Vagina (tissue), 2 donors: ENCODE measurements at regions not wholly inside any gene's neighbourhood (a gene's known extent, or its start where the extent isn't known, plus 50 kb on each side); places are given as distances from the start of the nearest gene placed in this dataset.
A peak's percentile ranks its signal among the peaks of the same experiment; 100 is the strongest.

Experiments used
- DNase-seq, 2 donors: peaks; one replicate each; pipeline ENCODE4 v3.0.0-alpha.2; 2017; ENCODE audit errors: extremely low spot score in 2 of 2
- H3K27ac ChIP-seq: fragments of 200-600 bp; sonication (generic); one replicate; pipeline ENCODE4 v1.5.1; 2019
- H3K27me3 ChIP-seq: fragments of 200-600 bp; sonication (generic); one replicate; pipeline ENCODE4 v1.5.1; 2019
- H3K36me3 ChIP-seq, 2 donors: fragments of 200-600 bp; sonication (generic); one replicate each; pipeline ENCODE4 v1.5.1; 2017 to 2019
- H3K4me1 ChIP-seq: fragments of 200-600 bp; sonication (generic); one replicate; pipeline ENCODE4 v1.5.1; 2019
- H3K4me3 ChIP-seq, 2 donors: fragments of 200-600 bp; sonication (generic); 1 replicate in 1 of 2; 2 replicates in 1 of 2; pipeline ENCODE4 v1.5.1; 2016 to 2019
- H3K9me3 ChIP-seq: fragments of 200-600 bp; sonication (generic); one replicate; pipeline ENCODE4 v1.5.1; 2019
- CTCF ChIP-seq, 3 experiments: fragments of 450-650 bp in 2 of 3; fragments of 200-600 bp in 1 of 3; sonication (generic) in 1 of 3; IDR thresholded peaks; one replicate each; pipeline ENCODE4 v1.5.1; 2017 to 2019; ENCODE audit warnings: antibody characterized with exemption in 3 of 3, mild to moderate bottlenecking in 2 of 3, moderate library complexity in 2 of 3
- POLR2A ChIP-seq, 2 donors: fragments of 450-650 bp; IDR thresholded peaks; one replicate each; pipeline ENCODE4 v1.6.1; 2017; ENCODE audit warnings: antibody characterized with exemption in 2 of 2, mild to moderate bottlenecking in 2 of 2, moderate library complexity in 2 of 2
- POLR2AphosphoS5 ChIP-seq, 2 donors: sonication (generic); formaldehyde crosslinking; IDR thresholded peaks; one replicate each; pipeline ENCODE4 v1.9.0; 2017; ENCODE audit warnings: antibody characterized with exemption in 2 of 2, mild to moderate bottlenecking in 2 of 2, low read depth in 1 of 2; ENCODE audit not compliant: insufficient read depth in 1 of 2
- intact Hi-C: fragments of 100-400 bp; cut with DNase I; formaldehyde crosslinking; loops from one replicate; pipeline ENCODE4 v1.15.1; 2023

- H3K4me1 ChIP-seq, result peaks cover 27% of the 10 kb centered on the region
- TF ChIP-seq CTCF (IDR thresholded peaks at IDR 0.05), result no peak
- no peak for TF ChIP-seq POLR2A (IDR thresholded peaks at IDR 0.05)
- no peak for TF ChIP-seq POLR2AphosphoS5 (IDR thresholded peaks at IDR 0.05; ENCODE audit: insufficient read depth in 1 of 2, low read depth in 1 of 2)
- no peaks in the 10 kb centered on the region for H3K36me3 ChIP-seq
- no peaks in the 10 kb centered on the region for H3K9me3 ChIP-seq
- peak in 1 of 2 donors; percentile 88 for DNase-seq
- H3K27ac ChIP-seq, result no peak overlapping the region
- no peak overlapping the region for H3K4me3 ChIP-seq
- intact Hi-C loops, result no loop called here
- H3K27me3 ChIP-seq, result no peaks in the 10 kb centered on the region
These were observed 67.8 kb upstream of the HDAC4 start for GRCh38 chr2:239468491-239469105.

GRCh38 chr2:239467956-239468490 is 67.2 kb upstream of the HDAC4 start:
- DNase-seq, result peak; percentile 65 to 77
- Histone ChIP-seq H3K36me3 (no peaks in the 10 kb centered on the region), H3K4me3 (no peak overlapping the region), H3K4me1 (peaks cover 30% of the 10 kb centered on the region), H3K27me3 (no peaks in the 10 kb centered on the region), H3K9me3 (no peaks in the 10 kb centered on the region), H3K27ac (no peak overlapping the region)
- TF ChIP-seq CTCF (IDR thresholded peaks at IDR 0.05) (no peak), POLR2A (IDR thresholded peaks at IDR 0.05) (no peak), POLR2AphosphoS5 (IDR thresholded peaks at IDR 0.05; ENCODE audit: insufficient read depth in 1 of 2, low read depth in 1 of 2) (no peak)
- intact Hi-C loops, result no loop called here

- no peaks in the 10 kb centered on the region for H3K36me3 ChIP-seq
- DNase-seq, result peak; percentile 65 to 67
These were observed 66.6 kb upstream of the HDAC4 start for GRCh38 chr2:239467281-239467955.

GRCh38 chr2:239466755-239467271 is 66.0 kb upstream of the HDAC4 start:
- Histone ChIP-seq H3K9me3 (no peaks in the 10 kb centered on the region), H3K4me1 (peaks cover 30% of the 10 kb centered on the region), H3K36me3 (no peaks in the 10 kb centered on the region), H3K27me3 (no peaks in the 10 kb centered on the region), H3K4me3 (no peak overlapping the region), H3K27ac (no peak overlapping the region)
- DNase-seq, result peak; percentile 58 to 77
- intact Hi-C loops, result no loop called here
- TF ChIP-seq POLR2A (IDR thresholded peaks at IDR 0.05), result no peak
- no peak for TF ChIP-seq CTCF (IDR thresholded peaks at IDR 0.05)
- TF ChIP-seq POLR2AphosphoS5 (IDR thresholded peaks at IDR 0.05; ENCODE audit: insufficient read depth in 1 of 2, low read depth in 1 of 2), result no peak

More at GRCh38 chr2:239467281-239467955, 66.6 kb upstream of the HDAC4 start:
- intact Hi-C loops, result no loop called here
- Histone ChIP-seq H3K4me3 (no peak overlapping the region), H3K27ac (no peak overlapping the region), H3K9me3 (no peaks in the 10 kb centered on the region), H3K4me1 (peaks cover 30% of the 10 kb centered on the region), H3K27me3 (no peaks in the 10 kb centered on the region)
- TF ChIP-seq POLR2AphosphoS5 (IDR thresholded peaks at IDR 0.05; ENCODE audit: insufficient read depth in 1 of 2, low read depth in 1 of 2), result no peak

GRCh38 chr2:239466061-239466754 is 65.4 kb upstream of the HDAC4 start:
- TF ChIP-seq POLR2AphosphoS5 (IDR thresholded peaks at IDR 0.05; ENCODE audit: insufficient read depth in 1 of 2, low read depth in 1 of 2) (no peak), CTCF (IDR thresholded peaks at IDR 0.05) (no peak), POLR2A (IDR thresholded peaks at IDR 0.05) (no peak)
- DNase-seq, result peak; percentile 28 to 81

More at GRCh38 chr2:239466061-239466754, 65.4 kb upstream of the HDAC4 start:
- Histone ChIP-seq H3K4me1 (peaks cover 30% of the 10 kb centered on the region), H3K4me3 (no peak overlapping the region), H3K9me3 (no peaks in the 10 kb centered on the region), H3K27me3 (no peaks in the 10 kb centered on the region), H3K36me3 (no peaks in the 10 kb centered on the region), H3K27ac (no peak overlapping the region)
- intact Hi-C loops, result no loop called here
